Inflammatory macrophage treated with lipopolysaccharide for 1 hour (primary cell): ENCODE measurements at regions not wholly inside any gene's neighbourhood (a gene's known extent, or its start where the extent isn't known, plus 50 kb on each side); places are given as distances from the start of the nearest gene placed in this dataset.
"Not testable (repeated sequence)": the region's sequence is repeated elsewhere in the genome, so short reads cannot be mapped to it uniquely, and the experiment has no call there.

Source experiments
- DNase-seq, 2 donors: peaks; one replicate each; pipeline ENCODE4 v3.0.0-alpha.2; 2020 to 2022

DNA sequence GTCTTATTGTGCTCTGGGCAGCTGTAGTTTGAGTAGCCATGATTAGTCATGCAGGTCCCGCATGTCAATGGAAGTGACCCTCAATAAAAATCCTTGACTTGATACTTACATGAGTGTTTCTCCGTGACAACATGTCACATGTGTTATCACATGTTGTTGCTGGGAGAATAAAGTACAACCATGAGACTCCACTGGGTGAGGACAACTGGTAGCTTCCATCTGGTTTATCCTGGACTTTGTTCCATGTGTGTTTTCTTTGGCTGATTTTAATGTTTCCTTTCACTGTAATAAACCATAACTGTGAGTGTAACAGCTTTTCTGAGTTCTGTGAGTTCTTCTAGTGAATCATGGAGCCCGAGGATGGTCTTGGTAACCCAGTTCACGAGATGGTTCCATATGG is 63.1 kb upstream of the NDN start:
- no peak for DNase-seq

DNA sequence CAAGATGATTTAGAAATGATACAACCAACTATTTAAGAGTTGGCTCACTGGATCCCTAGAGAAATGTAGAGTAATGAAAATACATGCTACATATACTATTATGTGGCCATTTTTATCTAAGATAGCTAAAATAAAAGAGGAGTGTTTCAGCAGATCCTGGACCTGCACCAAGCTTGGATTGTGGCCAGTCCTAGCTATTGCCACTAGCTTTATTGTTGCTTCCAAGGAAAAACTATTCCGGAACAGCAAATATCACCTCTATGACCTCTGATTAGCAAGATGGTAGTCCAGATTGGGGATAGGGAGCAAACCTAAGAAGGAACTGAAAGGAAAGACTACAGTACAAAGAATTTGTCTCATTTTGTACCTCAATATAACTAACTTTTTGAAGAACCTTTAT is 63.7 kb upstream of the NDN start:
- no peak for DNase-seq

DNA sequence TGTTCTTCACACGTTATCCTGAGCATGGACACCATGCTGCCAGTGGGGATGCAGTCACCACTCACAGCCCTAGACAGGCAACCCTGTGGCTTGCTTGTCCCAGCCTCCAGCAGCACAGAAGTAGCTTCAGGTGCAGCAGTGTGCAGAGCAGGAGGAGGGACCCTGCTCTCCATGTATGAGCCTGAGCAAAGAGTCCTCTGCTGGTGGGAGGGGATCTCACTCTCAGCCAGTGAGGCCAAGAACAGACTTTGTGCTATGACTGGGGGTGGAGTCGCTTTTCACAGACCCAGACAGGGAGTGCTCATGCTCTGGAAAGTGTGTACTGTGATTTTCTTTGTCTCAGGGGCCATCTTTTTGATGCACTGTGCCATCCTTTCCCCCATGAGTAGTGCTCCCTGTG is 66.1 kb upstream of the NDN start:
- no peak for DNase-seq

DNA sequence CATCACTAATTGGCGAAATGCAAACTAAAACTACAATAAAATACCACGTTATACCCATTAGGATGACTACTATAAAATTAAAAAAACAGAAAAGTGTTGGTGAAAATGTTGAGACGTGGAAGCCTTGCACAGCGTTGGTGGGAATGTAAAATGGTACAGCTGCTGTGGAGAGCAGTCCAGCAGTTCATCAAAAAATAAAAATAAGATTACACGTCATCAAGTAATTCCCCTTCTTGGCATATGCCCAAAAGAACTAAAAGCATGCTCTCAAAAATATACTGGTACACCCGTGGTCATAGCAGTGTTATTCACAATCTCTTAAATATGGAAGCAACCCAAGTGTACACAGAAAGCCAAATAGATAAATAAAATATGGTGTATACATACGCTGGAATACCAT is 71.8 kb upstream of the NDN start:
- no peak for DNase-seq

DNA sequence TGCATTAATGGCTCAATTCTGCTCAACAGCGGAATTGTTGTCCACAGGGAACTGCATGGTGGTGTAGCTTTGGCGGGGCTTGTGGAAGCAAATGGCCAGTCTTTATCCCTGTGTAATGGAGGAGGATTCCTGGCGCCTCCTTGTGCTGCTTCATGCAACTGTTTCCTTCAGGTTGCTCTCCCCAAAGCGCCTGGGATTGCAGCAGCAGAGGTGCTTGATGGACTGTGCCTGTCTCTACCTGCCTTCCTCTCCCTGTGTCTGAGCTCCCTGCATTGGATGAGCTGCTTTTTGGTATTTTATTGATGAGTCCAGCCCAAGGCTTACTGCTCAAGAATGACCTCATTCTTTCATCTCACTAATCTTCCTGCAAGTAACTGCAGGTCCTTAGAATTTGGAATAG is 72.9 kb upstream of the NDN start:
- DNase-seq: no peak

DNA sequence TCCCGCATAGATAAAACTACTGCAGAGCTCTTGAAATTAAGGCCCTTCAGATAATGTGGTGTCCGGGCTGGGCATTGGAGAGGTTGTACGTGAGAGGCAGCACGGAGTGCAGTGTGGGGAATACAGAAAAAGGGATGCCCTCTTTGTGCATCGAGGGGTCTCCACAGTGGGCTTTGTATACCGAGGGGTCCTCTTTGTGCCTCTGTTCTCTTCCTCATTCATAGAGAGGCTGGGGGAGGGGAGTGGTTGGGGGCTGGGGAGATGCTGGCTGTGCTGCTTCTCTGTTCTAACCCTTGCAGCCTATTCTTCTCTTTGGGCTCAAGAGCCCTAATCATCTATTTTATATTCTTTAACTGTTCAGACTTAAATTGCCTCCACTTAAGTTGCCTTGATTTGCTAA is 74.3 kb upstream of the NDN start:
- DNase-seq: no peak

DNA sequence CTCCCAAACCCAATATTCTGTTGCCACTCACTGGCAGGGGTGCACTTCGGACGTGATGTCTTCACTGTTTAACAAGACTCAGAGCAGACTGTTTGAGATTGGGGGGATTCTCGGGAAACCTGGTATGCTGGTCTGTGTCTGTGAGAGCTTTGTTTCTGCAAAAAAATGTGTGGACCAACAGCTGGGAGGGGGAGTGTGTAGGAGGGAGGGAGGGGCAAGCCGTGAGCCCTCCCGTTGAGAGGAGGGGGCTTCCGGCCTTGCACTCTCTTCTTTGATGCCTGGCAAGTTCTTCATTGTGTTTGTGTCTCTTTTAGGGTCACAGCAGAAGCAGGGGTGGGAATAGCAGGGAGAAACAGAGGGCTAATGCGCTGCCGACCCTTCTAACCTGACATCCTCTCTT is 74.9 kb upstream of the NDN start:
- no peak for DNase-seq

DNA sequence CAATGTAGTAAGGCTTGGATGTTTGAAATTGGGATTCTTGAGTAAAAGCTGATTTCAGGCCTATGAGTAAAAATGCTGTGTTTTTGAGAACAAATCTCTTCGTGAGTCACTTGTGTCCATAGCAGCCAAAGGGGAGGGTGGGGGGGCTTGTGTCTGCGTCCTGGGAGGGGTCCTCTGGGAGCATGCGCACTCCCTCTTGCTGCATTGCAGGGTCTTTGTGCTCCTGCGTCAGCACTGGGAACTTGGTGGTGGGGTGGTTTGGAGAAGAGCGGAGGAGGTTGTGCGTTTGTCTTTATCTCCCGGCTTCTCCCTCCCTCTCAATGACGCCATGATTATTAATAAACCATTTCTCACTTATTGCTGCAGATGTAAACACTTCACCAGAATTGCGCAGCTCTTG is 75.9 kb upstream of the NDN start:
- DNase-seq: no peak

DNA sequence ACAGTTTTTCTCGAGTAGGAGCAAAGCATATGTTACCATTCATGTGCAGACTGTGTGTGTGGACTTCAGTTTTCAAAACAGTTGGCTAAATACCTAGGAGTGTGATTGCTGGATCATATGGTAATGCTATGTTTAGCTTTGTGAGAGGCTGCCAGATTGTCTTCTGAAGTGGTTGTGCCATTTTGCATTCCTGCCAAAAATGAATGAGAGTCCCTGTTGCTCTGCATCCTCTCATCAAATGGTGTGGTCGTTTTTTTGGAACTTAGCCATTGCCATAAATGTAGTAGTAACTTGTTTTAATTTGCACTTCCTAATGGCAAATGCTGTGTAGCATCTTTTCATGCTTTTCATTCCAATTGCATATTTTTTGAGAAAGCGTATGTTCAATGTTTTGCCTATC is 77.2 kb upstream of the NDN start:
- no peak for DNase-seq

DNA sequence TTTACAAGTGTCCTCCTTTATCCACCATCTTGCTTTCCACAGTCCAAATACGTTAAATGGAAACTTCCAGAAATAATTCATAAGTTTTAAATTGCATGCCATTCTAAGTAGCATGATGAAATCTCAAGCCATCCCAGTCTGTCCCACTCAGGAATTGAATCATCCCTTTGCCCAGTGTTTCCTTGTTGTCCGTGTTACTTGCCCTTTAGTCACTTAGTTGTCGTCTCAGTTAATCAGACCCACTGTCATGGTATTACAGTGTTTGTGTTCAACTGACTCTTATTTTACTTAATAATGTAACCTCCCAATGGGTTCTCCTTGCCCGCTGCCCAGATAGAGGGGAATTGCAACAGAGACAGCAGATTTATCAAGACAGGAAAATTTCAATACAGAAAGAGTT is 77.6 kb upstream of the NDN start:
- no peak for DNase-seq

DNA sequence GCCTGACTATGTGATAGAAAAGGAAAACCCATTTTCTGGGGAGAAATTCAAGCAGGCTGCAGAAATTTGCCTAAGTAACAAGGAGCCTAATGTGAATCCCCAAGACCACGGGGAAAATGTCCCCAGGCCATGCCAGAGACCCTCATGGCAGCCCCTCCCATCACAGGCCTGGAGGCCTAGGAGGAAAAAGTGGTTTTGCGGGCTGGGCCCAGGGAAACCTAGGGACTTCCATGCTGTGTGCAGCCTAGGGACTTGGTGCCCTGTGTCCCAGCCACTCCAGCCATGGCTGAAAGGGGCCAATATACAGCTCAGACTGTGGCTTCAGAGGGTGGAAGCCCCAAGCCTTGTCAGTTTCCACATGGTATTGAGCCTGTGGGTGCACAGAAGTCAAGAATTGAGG is 79.7 kb upstream of the NDN start:
- DNase-seq: not testable (repeated sequence)

DNA sequence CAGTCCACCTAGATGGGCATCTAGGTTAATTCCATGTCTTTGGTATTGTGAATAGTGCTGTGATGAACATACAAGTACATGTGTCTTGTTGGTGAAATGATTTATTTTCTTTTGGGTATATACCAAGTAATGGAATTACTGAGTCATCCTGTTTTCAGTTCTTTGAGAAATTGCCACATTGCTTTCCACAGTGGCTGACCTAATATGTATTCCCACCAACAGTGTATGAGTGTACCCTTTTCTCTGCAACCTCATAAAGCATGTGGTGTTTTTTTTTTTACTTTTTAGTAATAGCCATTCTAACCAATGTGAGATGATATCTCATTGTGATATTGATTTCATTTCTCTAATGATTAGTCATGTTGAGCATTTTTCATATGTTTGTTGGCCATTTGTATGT is 86.0 kb upstream of the NDN start:
- no peak for DNase-seq

DNA sequence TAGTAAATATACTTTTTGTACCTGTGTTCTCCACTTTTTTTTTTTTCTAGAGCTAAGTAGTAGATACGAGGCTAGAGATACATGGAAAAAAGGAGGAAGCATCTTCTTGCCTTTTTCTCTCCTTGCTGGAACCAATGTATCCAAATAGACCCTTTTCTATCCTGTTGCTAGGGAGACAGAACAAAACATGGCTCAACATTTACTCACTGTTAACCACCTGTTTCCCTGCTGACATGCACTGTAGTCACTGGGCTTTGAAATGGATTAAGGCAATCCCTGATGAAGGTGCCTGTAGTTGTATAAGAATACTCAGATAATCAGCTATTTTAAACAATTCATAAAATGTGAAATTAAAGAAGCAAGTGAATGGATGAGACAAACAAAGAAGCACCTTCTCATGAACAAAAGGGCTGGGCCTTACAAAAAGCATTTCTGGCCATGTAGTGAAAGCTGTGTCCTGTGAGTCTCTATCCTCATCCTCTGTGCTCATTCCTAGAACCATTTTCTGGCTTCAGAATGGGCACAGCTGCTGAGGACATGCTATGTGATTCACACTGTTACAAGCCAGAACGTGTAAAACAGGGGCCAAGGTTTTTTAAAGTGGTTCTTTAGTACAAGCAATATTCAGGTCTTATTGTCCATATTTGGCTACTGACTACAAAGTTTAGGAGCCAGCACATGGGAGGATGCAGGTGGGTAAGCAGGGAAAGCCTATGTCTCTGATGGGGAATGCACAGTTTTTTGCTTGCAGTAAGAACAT is 100.4 kb upstream of the NDN start:
- DNase-seq: no peak

DNA sequence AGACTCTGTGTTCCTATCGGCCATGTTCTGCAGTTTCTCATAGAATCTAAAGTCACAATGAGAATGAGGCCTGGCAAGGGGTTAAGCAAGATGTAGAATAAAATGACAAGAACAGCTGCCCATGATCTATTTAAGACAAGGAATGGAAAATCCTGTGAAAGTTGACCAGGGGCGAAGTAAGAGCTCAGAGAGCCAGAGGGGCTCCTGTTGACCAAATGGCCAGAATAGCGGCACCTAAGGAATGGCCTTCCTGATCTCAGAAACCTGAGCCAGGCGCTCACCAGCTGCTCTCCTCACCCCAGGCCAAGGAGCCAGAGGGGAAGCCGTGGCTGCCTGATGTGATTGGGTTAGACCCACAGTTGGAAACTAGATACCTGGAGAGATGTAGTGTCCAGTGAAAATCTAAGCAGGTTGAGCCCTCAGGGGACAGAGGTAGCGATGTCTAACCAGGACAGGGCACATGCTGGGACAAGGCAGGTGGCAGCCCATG is 106.1 kb upstream of the NDN start:
- DNase-seq: no peak

DNA sequence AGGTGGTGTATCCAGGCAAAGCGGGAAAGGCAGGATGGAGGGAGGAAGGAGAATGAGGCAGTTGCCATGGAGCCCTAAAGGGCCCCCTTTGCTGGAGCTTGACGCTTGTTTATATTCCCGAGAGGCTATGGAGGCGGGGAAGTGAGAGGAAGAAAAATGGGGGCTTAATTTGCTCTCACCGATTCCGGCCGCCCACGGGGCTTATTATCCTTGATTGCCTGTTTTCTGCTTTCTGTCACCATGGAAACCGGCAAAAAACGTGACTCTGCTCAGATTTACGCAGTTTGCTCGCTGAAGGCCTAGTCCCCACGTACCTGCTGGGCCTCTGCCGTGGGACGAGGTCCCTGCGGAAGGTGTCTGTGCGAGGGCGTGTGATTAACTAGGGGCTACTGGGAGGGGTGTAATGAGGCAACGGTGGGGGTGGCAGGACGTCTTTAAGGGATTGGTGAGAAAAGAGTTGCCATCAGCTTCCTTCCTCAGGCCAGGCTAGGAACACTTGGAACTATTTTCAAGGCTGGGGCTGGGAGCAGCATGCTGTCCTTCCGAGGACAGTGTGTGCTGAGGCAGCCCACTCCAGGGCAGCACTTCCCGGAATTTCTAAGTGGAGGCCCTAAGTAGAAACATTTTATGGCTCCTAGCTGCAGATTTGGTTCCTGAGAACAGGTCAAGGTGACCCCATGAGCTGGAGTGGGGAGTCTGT is 110.8 kb upstream of the NDN start:
- DNase-seq: no peak

DNA sequence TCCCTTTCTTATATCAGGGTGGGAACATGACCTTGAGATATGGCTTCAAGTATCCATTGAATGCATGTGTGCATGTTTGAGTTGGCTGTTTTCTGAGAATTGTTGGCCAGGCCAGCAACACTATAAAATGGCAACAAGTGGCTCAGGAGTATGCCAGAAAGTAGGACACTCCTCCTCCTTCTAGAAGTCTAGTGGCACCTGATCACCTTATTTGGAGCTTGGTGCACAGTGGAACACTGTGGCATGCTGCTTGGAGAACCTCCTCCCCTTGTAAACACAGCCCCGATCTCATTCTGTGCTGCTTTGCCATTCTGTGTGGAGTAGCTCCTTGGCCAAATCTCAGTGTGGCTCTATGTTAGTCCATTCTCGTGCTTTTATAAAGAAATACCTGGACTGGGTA is 114.8 kb upstream of the NDN start:
- no peak for DNase-seq

DNA sequence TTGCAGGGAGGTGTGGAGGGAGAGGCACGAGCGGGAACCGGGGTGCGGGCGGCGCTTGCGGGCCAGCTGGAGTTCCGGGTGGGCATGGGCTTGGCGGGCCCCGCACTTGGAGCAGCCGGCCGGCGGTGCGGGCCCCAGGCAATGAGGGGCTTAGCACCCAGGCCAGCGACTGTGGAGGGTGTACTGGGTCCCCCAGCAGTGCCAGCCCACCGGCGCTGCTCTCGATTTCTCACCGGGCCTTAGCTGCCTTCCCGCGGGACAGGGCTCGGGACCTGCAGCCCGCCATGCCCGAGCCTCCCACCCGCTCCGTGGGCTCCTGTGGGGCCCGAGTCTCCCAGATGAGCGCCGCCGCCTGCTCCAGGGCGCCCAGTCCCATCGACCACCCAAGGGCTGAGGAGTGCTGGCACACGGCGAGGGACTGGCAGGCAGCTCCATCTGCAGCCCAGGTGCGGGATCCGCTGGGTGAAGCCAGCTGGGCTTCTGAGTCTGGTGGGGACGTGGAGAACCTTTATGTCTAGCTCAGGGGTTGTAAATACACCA is 115.9 kb upstream of the NDN start:
- DNase-seq: not testable (repeated sequence)

DNA sequence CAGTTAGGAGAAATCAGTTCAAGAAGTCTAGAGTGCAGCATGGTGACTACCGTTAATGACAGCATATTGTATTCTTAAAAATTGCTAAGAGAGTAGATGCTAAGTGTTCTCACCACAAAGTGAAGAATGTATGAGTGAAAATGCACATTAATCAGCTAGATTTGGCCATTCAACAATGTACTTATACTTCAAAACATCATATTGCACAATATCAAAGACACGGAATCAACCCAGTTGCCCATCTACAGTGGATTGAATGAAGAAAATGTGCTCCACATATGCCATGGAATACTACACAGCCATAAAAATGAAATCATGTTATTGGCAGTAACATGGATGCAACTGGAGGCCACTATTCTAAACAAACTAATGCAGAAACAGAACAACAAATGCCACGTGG is 119.9 kb upstream of the NDN start:
- no peak for DNase-seq

DNA sequence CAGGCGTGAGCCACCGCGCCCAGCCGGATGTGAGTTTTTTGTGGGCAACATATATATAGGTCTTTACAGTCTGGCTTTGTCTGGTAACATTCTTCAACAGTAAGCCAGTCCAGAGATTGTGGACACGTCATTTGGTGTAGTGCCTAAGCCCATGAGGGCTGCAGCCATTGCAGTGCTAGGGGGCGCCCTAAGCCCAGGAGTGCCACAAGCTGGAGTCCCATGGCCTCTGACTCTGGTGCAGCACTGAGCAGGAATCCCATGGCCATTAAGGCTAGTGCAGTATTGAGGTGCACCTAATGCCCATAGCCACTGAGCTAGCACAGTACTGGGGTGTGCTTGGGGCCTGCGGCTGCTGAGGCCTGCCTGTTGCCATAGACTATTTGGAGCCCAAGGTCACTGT is 136.4 kb upstream of the NDN start:
- no peak for DNase-seq

DNA sequence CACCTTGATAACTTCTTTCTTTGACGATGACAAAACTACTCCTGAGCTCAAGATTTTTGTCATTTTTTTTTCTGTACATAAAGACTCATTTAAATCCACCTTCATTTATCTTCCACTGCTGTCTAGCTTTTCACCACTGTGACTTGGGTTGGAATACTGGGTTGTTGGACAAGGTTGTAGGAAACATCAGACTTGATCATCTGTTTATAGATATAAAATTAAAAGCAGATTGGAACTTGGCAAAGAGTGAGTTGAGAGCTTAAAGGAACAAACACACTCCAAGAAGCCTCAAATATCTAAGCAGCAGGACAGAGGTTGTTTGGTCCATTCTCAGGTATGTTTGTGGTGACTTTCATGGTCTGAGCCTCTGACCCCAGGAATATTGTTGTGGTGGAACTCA is 141.7 kb upstream of the NDN start:
- DNase-seq: no peak

DNA sequence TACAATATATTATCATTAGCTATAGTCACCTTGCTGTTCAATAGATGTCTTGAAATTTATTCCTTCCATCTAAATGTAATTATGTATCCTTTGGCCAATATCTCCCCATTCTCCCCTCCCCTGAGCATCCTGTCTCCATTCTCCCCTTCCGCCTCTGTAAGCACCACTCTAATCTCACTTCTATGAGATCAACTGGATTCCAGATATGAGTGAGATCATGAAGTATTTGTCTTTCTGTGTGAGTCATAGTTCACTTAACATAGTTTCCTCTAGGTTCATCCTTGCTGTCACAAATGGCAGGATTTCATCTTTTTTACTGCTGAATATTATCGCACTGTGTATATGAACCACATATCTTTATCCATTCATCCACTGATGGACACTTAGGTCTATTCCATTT is 148.8 kb upstream of the NDN start:
- DNase-seq: no peak

DNA sequence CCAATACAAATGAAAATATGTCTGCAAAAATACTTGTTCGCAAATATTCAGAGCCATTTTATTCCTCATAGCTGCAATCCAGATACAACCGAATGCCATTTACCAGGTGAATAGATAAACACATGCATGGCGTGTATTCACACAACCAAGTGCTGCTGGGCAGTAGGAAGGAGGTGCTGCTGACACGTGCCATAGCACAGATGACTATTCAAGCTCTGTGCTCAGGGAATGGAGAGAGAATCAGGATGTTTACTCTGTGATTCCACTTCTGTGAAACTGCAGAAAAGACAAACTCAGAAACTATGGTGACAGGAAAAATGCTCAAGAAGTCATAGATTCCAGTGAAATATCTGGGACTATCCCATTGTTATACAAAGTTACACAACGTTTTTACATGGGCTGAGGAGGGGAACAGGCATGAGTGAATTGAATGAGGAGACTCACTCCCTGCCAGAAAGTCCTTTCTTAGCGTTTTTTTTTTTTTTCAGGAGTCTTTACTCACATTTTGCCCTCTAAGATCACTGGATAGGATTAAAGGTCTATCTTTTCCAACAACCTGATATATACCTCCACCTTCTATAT is 152.9 kb upstream of the NDN start:
- DNase-seq: no peak

DNA sequence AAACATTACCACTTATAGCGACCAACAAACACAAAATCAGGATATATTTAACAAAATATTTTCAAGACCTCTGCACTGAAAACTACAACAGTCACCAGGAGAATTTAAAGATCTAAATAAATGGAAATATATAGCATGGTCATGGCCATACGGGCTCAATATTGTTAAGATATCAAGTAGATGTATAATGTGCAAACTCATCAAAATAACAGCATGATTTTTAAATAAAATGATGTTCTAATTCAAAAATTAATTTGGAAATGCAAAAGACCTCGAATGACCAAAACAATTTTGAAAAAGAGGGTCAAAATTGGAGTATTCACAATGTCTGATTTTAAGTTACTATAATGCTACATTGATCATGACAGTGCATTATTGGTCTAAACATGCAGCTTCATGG is 159.1 kb upstream of the NDN start:
- no peak for DNase-seq

DNA sequence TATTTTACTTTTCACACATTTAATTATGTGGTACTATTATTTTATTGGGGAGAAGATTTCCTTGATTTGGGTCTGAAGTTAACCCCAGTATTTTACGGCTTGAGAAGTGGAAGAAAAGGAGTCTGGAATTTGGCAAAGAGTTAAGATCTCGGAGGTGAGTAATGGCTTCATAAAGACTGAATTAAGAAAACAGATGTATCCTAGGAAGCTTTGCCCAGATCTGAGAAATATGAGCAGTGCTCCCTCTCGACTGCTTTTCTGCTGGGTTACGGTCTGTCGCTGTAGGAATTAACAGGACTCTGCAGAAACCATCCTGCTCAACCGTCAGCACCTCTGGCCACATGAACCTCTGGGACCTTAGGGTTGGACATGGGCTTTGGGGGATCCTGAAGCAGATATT is 163.6 kb upstream of the NDN start:
- DNase-seq: no peak
